Astrocyte (in vitro differentiated cells and primary cell): ENCODE measurements at regions not wholly inside any gene's neighbourhood (a gene's known extent, or its start where the extent isn't known, plus 50 kb on each side); places are given as distances from the start of the nearest gene placed in this dataset.

Source experiments
- DNase-seq: peaks from one replicate; pipeline ENCODE4 v3.0.0-alpha.2; 2010; ENCODE audit warnings: low read depth
- FAIRE-seq: peaks from 2 replicates; lab custom pipeline; 2011; peaks lifted over from hg19 to GRCh38; lab: Jason Lieb, UNC
- H2AFZ ChIP-seq: 2 replicates; pipeline ENCODE4 v1.6.0; 2012; ENCODE audit warnings: low read depth, low read length, inconsistent platforms
- H3K27ac ChIP-seq: 2 replicates; pipeline ENCODE4 v1.5.1; 2011; ENCODE audit warnings: low read depth, low read length, inconsistent platforms
- H3K27me3 ChIP-seq: 2 replicates; pipeline ENCODE4 v1.6.0; 2011; ENCODE audit warnings: low read length, inconsistent platforms; ENCODE audit not compliant: insufficient read depth
- H3K36me3 ChIP-seq: 2 replicates; pipeline ENCODE4 v1.5.1; 2011; ENCODE audit warnings: low read length, inconsistent platforms; ENCODE audit not compliant: insufficient read depth
- H3K4me1 ChIP-seq: 2 replicates; pipeline ENCODE4 v1.5.1; 2011; ENCODE audit warnings: low read length, inconsistent platforms; ENCODE audit not compliant: insufficient read depth
- H3K4me2 ChIP-seq: 2 replicates; pipeline ENCODE4 v1.6.0; 2012; ENCODE audit warnings: low read length, inconsistent platforms
- H3K4me3 ChIP-seq: 2 replicates; pipeline ENCODE4 v1.5.1; 2011; ENCODE audit warnings: low read depth, mild to moderate bottlenecking, low read length, inconsistent platforms; ENCODE audit not compliant: insufficient read depth
- H3K79me2 ChIP-seq: 2 replicates; pipeline ENCODE4 v1.6.0; 2012; ENCODE audit warnings: mild to moderate bottlenecking, low read length, inconsistent platforms; ENCODE audit not compliant: insufficient read depth
- H3K9ac ChIP-seq: 2 replicates; pipeline ENCODE4 v1.6.0; 2012; ENCODE audit warnings: mild to moderate bottlenecking, low read length, inconsistent platforms
- H3K9me3 ChIP-seq: 2 replicates; pipeline ENCODE4 v1.5.1; 2012; ENCODE audit warnings: low read depth, mild to moderate bottlenecking, low read length, inconsistent platforms; ENCODE audit not compliant: insufficient read depth
- H4K20me1 ChIP-seq: 2 replicates; pipeline ENCODE4 v1.6.0; 2012; ENCODE audit warnings: low read length, inconsistent platforms; ENCODE audit not compliant: insufficient read depth
- H3K27ac Mint-ChIP-seq: one replicate; pipeline ENCODE4 v1.8.0; 2021; ENCODE audit warnings: mild to moderate bottlenecking, mixed read lengths; ENCODE audit not compliant: unreplicated experiment
- H3K27me3 Mint-ChIP-seq: one replicate; pipeline ENCODE4 v1.8.0; 2021; ENCODE audit warnings: low read depth, mixed read lengths; ENCODE audit not compliant: unreplicated experiment
- H3K36me3 Mint-ChIP-seq: one replicate; pipeline ENCODE4 v1.8.0; 2021; ENCODE audit warnings: low read depth, mixed read lengths; ENCODE audit not compliant: unreplicated experiment
- H3K4me1 Mint-ChIP-seq: one replicate; pipeline ENCODE4 v1.8.0; 2021; ENCODE audit warnings: low read depth, mixed read lengths; ENCODE audit not compliant: unreplicated experiment
- H3K4me3 Mint-ChIP-seq: one replicate; pipeline ENCODE4 v1.8.0; 2021; ENCODE audit warnings: mild to moderate bottlenecking, moderate library complexity, mixed read lengths; ENCODE audit not compliant: unreplicated experiment
- H3K9me3 Mint-ChIP-seq: one replicate; pipeline ENCODE4 v1.8.0; 2021; ENCODE audit warnings: mild to moderate bottlenecking, mixed read lengths; ENCODE audit not compliant: unreplicated experiment
- CTCF ChIP-seq: IDR thresholded peaks from 2 replicates; pipeline ENCODE4 v1.5.1; 2011; ENCODE audit warnings: low read depth, mild to moderate bottlenecking, inconsistent platforms, low read length, moderate library complexity; ENCODE audit not compliant: insufficient read depth
- EZH2 ChIP-seq: IDR thresholded peaks from 2 replicates; pipeline ENCODE4 v1.6.1; 2012; ENCODE audit warnings: mild to moderate bottlenecking, low read length, inconsistent platforms; ENCODE audit not compliant: insufficient read depth

DNA sequence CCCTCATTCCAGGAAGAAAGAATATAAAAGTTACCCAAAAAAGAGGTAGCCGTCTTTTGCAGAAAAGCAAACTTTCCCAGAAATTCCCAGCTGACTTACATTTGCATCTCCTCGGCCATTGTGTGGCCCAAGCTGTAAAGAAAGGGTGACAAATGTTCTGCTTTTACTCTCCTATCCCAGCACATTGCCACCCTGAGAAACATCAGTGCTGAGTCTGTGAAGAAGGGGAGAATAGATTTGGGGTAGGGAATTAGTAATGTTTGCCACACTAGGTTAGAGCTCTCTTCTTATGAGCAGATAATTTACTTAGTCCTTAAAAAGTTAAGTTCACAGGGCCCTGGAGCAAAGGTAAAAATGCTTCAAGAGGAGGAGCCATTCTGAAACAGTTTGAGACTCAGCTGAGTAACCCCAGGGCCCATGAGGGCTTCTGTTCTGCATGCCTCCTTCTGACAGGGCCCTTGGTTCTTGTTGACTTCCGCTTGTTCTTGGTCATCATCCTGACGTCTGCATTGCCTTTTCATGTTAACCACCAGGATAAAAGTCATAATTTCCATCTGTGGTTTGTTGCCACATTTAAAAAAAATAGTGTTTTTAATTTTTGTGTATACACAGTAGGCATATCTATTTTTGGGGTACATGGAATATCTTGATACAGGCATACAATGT lies 550.7 kb downstream of the RNF144A start:
- TF ChIP-seq CTCF = no peak
- no peak for TF ChIP-seq EZH2
- DNase-seq (no peak), FAIRE-seq (no peak)
- no peaks in the 10 kb centered on the region for H4K20me1 ChIP-seq
- Mint-ChIP-seq H3K36me3 (no peaks in the 10 kb centered on the region), H3K4me1 (no peaks in the 10 kb centered on the region), H3K27me3 (no peaks in the 10 kb centered on the region), H3K27ac (no peak overlapping the region), H3K4me3 (no peak overlapping the region), H3K9me3 (no peaks in the 10 kb centered on the region)
- H3K4me1 ChIP-seq = no peaks in the 10 kb centered on the region
- H3K36me3 ChIP-seq = no peaks in the 10 kb centered on the region
- no peak overlapping the region for H3K4me2 ChIP-seq
- H3K27ac ChIP-seq = no peak overlapping the region
- H3K4me3 ChIP-seq = no peak overlapping the region
- no peaks in the 10 kb centered on the region for H3K9me3 ChIP-seq
- no peaks in the 10 kb centered on the region for H3K27me3 ChIP-seq
- H2AFZ ChIP-seq = no peak overlapping the region
- no peaks in the 10 kb centered on the region for H3K79me2 ChIP-seq
- no peak overlapping the region for H3K9ac ChIP-seq

DNA sequence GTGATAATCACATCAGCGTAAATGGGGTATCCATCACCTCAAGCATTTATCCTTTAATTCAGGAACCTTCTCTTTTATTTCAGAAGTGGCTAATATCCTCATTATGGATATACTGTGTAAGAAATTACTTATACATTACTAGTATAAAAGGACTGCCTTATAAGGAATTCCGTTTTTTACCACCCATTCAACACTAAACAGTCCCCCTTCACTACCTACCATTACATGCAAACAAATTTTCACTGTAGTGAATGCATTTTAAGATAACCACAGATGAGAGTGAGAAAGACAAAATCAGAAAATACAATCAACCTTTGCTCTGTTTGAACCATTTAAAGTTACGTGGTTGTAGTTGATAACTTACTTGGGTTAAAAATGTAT lies 551.2 kb downstream of the RNF144A start:
- FAIRE-seq = no peak
- DNase-seq = no peak
- no peaks in the 10 kb centered on the region for H3K9me3 Mint-ChIP-seq
- TF ChIP-seq CTCF (no peak), EZH2 (no peak)
- no peaks in the 10 kb centered on the region for H3K4me1 ChIP-seq
- H3K36me3 ChIP-seq = no peaks in the 10 kb centered on the region
- no peak overlapping the region for H3K9ac ChIP-seq
- no peaks in the 10 kb centered on the region for H4K20me1 ChIP-seq
- no peaks in the 10 kb centered on the region for H3K36me3 Mint-ChIP-seq
- H3K79me2 ChIP-seq = no peaks in the 10 kb centered on the region
- H3K9me3 ChIP-seq = no peaks in the 10 kb centered on the region
- H3K27me3 ChIP-seq = no peaks in the 10 kb centered on the region
- no peak overlapping the region for H2AFZ ChIP-seq
- H3K27ac ChIP-seq = no peak overlapping the region
- H3K4me1 Mint-ChIP-seq = no peaks in the 10 kb centered on the region
- no peak overlapping the region for H3K4me2 ChIP-seq
- H3K4me3 Mint-ChIP-seq = no peak overlapping the region
- H3K27me3 Mint-ChIP-seq = no peaks in the 10 kb centered on the region
- no peak overlapping the region for H3K27ac Mint-ChIP-seq
- no peak overlapping the region for H3K4me3 ChIP-seq

GRCh38 chr2:7468955-7469354 lies 551.7 kb downstream of the RNF144A start:
- Histone ChIP-seq H3K9ac (no peak overlapping the region), H4K20me1 (no peaks in the 10 kb centered on the region), H3K4me3 (no peak overlapping the region), H3K36me3 (no peaks in the 10 kb centered on the region), H3K4me1 (no peaks in the 10 kb centered on the region), H3K79me2 (no peaks in the 10 kb centered on the region), H2AFZ (no peak overlapping the region), H3K4me2 (no peak overlapping the region), H3K27ac (no peak overlapping the region), H3K9me3 (no peaks in the 10 kb centered on the region), H3K27me3 (no peaks in the 10 kb centered on the region)
- DNase-seq = no peak
- Mint-ChIP-seq H3K27me3 (no peaks in the 10 kb centered on the region), H3K27ac (no peak overlapping the region), H3K4me3 (no peak overlapping the region), H3K9me3 (no peaks in the 10 kb centered on the region), H3K4me1 (no peaks in the 10 kb centered on the region), H3K36me3 (no peaks in the 10 kb centered on the region)
- FAIRE-seq = no peak
- TF ChIP-seq EZH2 (no peak), CTCF (no peak)
